Lower lobe of right lung (tissue), 2 donors: ENCODE measurements at regions not wholly inside any gene's neighbourhood (a gene's known extent, or its start where the extent isn't known, plus 50 kb on each side); places are given as distances from the start of the nearest gene placed in this dataset.

Experiments
- ATAC-seq, 2 donors: fragments of 200-7000 bp; cut with Tn5 transposase; one replicate each; pipeline ENCODE4 v1.9.1; 2020 to 2022; ENCODE audit warnings: mild to moderate bottlenecking in 2 of 2, moderate library complexity in 2 of 2
- DNase-seq: peaks from one replicate; pipeline ENCODE4 v3.0.0-alpha.2; 2020
- H3K27ac ChIP-seq: fragments of 200-600 bp; one replicate; pipeline ENCODE4 v1.8.0; 2022
- H3K27me3 ChIP-seq: fragments of 200-600 bp; one replicate; pipeline ENCODE4 v1.8.0; 2022; ENCODE audit warnings: low read depth
- H3K36me3 ChIP-seq: fragments of 200-600 bp; one replicate; pipeline ENCODE4 v1.8.0; 2022; ENCODE audit warnings: mild to moderate bottlenecking
- H3K4me1 ChIP-seq: fragments of 200-600 bp; one replicate; pipeline ENCODE4 v1.8.0; 2022
- H3K4me3 ChIP-seq: fragments of 200-600 bp; one replicate; pipeline ENCODE4 v1.8.0; 2022; ENCODE audit warnings: mild to moderate bottlenecking
- H3K9me3 ChIP-seq: fragments of 200-600 bp; one replicate; pipeline ENCODE4 v1.8.0; 2022
- intact Hi-C: fragments of 100-400 bp; cut with DNase I; formaldehyde crosslinking; loops from one replicate; pipeline ENCODE4 v1.11.0; 2022
- TF ChIP-seq, protein P1 (sequence below): fragments of 200-600 bp; IDR thresholded peaks from one replicate; pipeline ENCODE4 v1.8.0; 2022; ENCODE audit warnings: antibody characterized with exemption, mild to moderate bottlenecking
- donor health status: DM: no; HTN: yes; CAD: no; lungs with severe emphysema.

DNA sequence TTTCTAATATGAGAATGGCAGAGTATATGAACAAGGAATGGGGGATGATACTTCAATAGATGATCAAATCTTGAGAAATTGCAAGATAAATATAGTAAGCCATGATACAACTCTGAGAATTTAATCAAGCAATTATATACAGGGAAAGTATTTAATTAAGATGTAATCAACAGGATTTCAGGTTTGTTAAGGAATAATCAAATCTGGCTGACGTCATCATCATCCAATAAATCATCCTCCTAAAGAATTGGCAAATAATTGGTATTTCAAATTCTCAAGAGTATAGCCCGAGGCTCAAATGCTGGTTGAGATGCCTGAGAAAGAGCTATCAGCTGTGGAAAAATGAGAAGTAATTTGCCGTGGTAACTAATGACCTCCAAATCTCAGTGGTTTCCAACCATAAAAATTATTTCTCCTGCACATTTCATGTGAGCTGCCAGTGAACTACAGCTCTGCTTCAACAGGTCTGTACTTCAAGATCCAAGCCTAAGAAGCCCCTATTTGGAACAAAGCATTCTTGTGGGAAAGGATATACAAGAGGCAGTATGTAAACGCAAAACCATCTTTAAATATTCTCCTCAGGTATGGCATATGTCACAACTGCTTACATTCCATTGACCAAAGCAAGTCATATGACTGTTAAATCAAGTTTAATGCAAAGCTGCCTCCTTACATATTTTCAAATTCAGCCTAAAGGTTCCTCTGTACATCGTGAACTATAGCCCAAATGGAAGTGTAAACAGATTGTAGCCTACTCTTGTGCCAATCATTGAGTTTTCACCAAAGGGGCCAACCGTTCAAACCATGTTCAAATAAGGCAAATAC is 503.0 kb downstream of the KIF20B start:
- H3K27me3 ChIP-seq: no peaks in the 10 kb centered on the region
- no peak overlapping the region for H3K27ac ChIP-seq
- DNase-seq (no peak), ATAC-seq (no peak)
- no peaks in the 10 kb centered on the region for H3K36me3 ChIP-seq
- no peaks in the 10 kb centered on the region for H3K4me1 ChIP-seq
- H3K9me3 ChIP-seq: no peaks in the 10 kb centered on the region
- intact Hi-C loops: no loop called here
- TF ChIP-seq, protein P1, sequence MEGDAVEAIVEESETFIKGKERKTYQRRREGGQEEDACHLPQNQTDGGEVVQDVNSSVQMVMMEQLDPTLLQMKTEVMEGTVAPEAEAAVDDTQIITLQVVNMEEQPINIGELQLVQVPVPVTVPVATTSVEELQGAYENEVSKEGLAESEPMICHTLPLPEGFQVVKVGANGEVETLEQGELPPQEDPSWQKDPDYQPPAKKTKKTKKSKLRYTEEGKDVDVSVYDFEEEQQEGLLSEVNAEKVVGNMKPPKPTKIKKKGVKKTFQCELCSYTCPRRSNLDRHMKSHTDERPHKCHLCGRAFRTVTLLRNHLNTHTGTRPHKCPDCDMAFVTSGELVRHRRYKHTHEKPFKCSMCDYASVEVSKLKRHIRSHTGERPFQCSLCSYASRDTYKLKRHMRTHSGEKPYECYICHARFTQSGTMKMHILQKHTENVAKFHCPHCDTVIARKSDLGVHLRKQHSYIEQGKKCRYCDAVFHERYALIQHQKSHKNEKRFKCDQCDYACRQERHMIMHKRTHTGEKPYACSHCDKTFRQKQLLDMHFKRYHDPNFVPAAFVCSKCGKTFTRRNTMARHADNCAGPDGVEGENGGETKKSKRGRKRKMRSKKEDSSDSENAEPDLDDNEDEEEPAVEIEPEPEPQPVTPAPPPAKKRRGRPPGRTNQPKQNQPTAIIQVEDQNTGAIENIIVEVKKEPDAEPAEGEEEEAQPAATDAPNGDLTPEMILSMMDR: no peak
- no peak overlapping the region for H3K4me3 ChIP-seq

GRCh38 chr10:90204956-90205314 is 503.5 kb downstream of the KIF20B start:
- H3K27ac ChIP-seq: no peak overlapping the region
- no peaks in the 10 kb centered on the region for H3K4me1 ChIP-seq
- TF ChIP-seq, protein P1: no peak
- no peak for DNase-seq
- H3K36me3 ChIP-seq: no peaks in the 10 kb centered on the region
- H3K27me3 ChIP-seq: no peaks in the 10 kb centered on the region
- no peaks in the 10 kb centered on the region for H3K9me3 ChIP-seq
- ATAC-seq: no peak
- intact Hi-C loops: no loop called here
- H3K4me3 ChIP-seq: no peak overlapping the region

DNA sequence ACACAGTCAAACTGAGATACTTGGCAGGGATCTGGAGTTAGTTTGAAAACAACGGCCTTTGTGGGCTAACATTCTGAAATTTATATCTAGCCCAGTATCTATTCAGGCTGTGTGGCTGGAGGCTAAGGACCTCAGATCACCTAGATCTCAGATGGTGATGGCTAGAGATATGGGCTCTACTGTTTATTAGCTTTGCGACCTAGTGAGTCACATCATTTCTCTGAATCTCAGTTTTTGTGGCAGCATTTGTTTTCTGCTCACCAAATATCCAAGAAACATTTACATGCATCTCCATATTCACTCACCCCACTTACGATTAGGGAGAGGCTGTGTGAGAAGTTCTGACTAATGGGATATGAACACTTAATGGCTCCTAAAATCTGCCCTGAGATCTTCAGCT is 503.9 kb downstream of the KIF20B start:
- Histone ChIP-seq H3K4me3 (no peak overlapping the region), H3K27ac (no peak overlapping the region), H3K27me3 (no peaks in the 10 kb centered on the region), H3K36me3 (no peaks in the 10 kb centered on the region), H3K4me1 (no peaks in the 10 kb centered on the region), H3K9me3 (no peaks in the 10 kb centered on the region)
- DNase-seq: no peak
- intact Hi-C loops: no loop called here
- no peak for ATAC-seq
- TF ChIP-seq, protein P1: no peak

DNA sequence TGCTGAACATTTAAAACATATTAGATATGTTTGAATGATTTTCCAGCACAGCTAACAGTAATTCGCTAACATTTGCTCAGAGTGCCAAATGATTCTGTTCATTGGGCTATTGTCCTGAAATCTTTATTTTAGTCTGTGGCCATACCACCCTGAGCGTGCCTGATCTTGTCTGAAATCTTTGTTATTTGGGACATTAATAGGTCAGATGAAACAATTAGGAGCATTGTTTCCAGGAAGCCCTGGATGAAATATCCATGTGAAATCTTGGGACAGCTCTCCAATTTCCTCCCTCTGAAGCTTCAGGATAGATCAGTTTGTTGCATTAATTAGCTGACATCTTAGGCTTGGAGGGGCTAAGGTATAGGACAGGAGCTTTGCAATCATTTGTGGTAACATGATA is 512.0 kb downstream of the KIF20B start:
- Histone ChIP-seq H3K36me3 (no peaks in the 10 kb centered on the region), H3K9me3 (no peaks in the 10 kb centered on the region), H3K27ac (no peak overlapping the region), H3K4me3 (no peak overlapping the region), H3K4me1 (no peaks in the 10 kb centered on the region), H3K27me3 (no peaks in the 10 kb centered on the region)
- DNase-seq (no peak), ATAC-seq (no peak)
- intact Hi-C loops: no loop called here
- TF ChIP-seq, protein P1: no peak

- Histone ChIP-seq H3K27me3 (no peaks in the 10 kb centered on the region), H3K27ac (no peak overlapping the region), H3K4me3 (no peak overlapping the region), H3K36me3 (no peaks in the 10 kb centered on the region), H3K9me3 (no peaks in the 10 kb centered on the region), H3K4me1 (no peaks in the 10 kb centered on the region)
- intact Hi-C loops: no loop called here
- TF ChIP-seq, protein P1: no peak
- ATAC-seq (no peak), DNase-seq (no peak)
Observed at GRCh38 chr10:90218846-90219245, 517.5 kb downstream of the KIF20B start.
